Lower leg skin (tissue), 4 donors: ENCODE measurements at regions not wholly inside any gene's neighbourhood (a gene's known extent, or its start where the extent isn't known, plus 50 kb on each side); places are given as distances from the start of the nearest gene placed in this dataset.

Source experiments
- DNase-seq, 2 donors: peaks; one replicate each; pipeline ENCODE4 v3.0.0-alpha.2; 2019; ENCODE audit warnings: low spot score in 2 of 2
- H3K4me3 ChIP-seq: fragments of 200-600 bp; sonication (generic); 2 replicates; pipeline ENCODE4 v1.5.1; 2017; ENCODE audit warnings: mild to moderate bottlenecking, low read depth; ENCODE audit not compliant: poor library complexity, severe bottlenecking
- CTCF ChIP-seq, 3 donors: fragments of 450-650 bp; IDR thresholded peaks; one replicate each; pipeline ENCODE4 v1.5.1; 2016; ENCODE audit warnings: antibody characterized with exemption in 3 of 3, mild to moderate bottlenecking in 3 of 3, moderate library complexity in 2 of 3
- POLR2A ChIP-seq, 2 donors: fragments of 450-650 bp; IDR thresholded peaks; one replicate each; pipeline ENCODE4 v1.6.1; 2016 to 2017; ENCODE audit warnings: antibody characterized with exemption in 2 of 2, mild to moderate bottlenecking in 1 of 2, moderate library complexity in 1 of 2
- WGBS, 2 donors: methylation state at CpG; one replicate each; pipeline ENCODE4 v1.1.5; 2018; 5-methylcytosine and 5-hydroxymethylcytosine counted together
- intact Hi-C: fragments of 100-400 bp; cut with DNase I; formaldehyde crosslinking; loops from one replicate; pipeline ENCODE4 v1.15.0; 2023; ENCODE audit warnings: low total_unique reads

GRCh38 chr5:167304834-167305469 lies 986.5 kb upstream of the WWC1 start:
- no peak overlapping the region for H3K4me3 ChIP-seq
- intact Hi-C loops: no loop called here
- no peak for TF ChIP-seq CTCF (IDR thresholded peaks at IDR 0.05)
- TF ChIP-seq POLR2A (IDR thresholded peaks at IDR 0.05): no peak
- WGBS, 2 donors: 72 to 77% methylated on average over 6 of the region's 6 CpGs
- no peak for DNase-seq

GRCh38 chr5:167305591-167306213 lies 985.7 kb upstream of the WWC1 start:
- DNase-seq: no peak
- WGBS, 2 donors: 69 to 71% methylated on average over 9 of the region's 9 CpGs
- H3K4me3 ChIP-seq: no peak overlapping the region
- intact Hi-C loops: no loop called here
- TF ChIP-seq POLR2A (IDR thresholded peaks at IDR 0.05) (no peak), CTCF (IDR thresholded peaks at IDR 0.05) (no peak)

- 81 to 88% methylated on average over 4 of the region's 4 CpGs for WGBS, 2 donors
- no peak overlapping the region for H3K4me3 ChIP-seq
- no peak for DNase-seq
- intact Hi-C loops: no loop called here
- TF ChIP-seq POLR2A (IDR thresholded peaks at IDR 0.05) (no peak), CTCF (IDR thresholded peaks at IDR 0.05) (no peak)
Measured at GRCh38 chr5:167307042-167307441, 984.4 kb upstream of the WWC1 start.

GRCh38 chr5:167308466-167308865 lies 983.0 kb upstream of the WWC1 start:
- TF ChIP-seq POLR2A (IDR thresholded peaks at IDR 0.05) (no peak), CTCF (IDR thresholded peaks at IDR 0.05) (no peak)
- DNase-seq: no peak
- intact Hi-C loops: no loop called here
- no peak overlapping the region for H3K4me3 ChIP-seq
- 85 to 87% methylated on average over 5 of the region's 5 CpGs for WGBS, 2 donors

- DNase-seq: no peak
- intact Hi-C loops: no loop called here
- TF ChIP-seq CTCF (IDR thresholded peaks at IDR 0.05): no peak
- no peak for TF ChIP-seq POLR2A (IDR thresholded peaks at IDR 0.05)
- 69 to 72% methylated on average over 8 of the region's 8 CpGs for WGBS, 2 donors
- no peak overlapping the region for H3K4me3 ChIP-seq
Measured at GRCh38 chr5:167309941-167310517, 981.4 kb upstream of the WWC1 start.
